AG20443 (cell line): ENCODE measurements at regions not wholly inside any gene's neighbourhood (a gene's known extent, or its start where the extent isn't known, plus 50 kb on each side); places are given as distances from the start of the nearest gene placed in this dataset.
"Not testable (repeated sequence)": the region's sequence is repeated elsewhere in the genome, so short reads cannot be mapped to it uniquely, and the experiment has no call there.

Source experiments
- DNase-seq: peaks from one replicate; pipeline ENCODE4 v3.0.0; 2012; ENCODE audit warnings: low spot score, mixed read lengths

DNA sequence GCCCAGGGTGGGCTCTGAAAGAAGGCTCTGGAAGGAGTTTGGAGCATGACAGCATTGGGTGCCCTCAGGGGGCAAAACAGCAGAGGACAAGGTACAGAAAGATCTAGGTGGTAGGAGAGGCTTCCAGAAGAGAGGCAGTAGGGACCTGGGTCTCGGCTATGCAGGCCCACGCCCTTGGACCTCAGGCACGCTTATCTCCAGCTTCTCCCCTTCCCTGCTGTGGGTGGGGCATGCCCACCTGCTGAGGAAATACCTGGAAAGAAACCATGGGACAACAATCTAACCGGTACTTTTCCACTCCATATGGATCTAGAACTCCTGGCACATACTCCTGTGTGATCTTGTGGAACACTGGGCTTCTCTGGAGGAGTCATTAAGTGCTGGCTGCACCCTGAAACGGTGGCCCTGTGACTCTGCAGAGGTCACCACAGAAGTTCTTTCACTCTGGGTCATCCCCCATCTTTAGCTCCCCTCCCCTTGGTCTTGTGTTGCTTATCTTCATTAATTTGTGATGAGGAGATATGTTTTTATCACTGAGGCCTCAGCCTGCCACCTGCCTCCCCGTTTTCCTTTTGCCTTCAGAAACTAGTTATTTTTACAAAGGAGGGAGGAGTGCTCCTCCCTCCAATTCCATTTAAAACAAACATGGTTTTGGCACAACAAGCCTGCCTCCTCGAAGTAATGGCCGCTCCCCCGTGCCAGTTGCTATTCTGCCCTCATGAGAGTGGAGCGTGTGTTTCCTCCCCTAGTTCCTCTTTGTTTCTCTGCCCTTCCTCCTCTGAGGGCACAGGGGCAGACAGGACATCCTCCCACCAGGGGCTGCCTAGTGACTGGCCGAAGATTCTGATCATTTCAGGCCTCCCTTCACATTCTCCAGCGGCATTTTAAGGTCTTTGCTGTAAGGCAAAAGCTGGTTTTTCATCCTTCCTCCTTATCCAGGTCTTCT lies 78.0 kb upstream of the ATP5PO start:
- no peak for DNase-seq

DNA sequence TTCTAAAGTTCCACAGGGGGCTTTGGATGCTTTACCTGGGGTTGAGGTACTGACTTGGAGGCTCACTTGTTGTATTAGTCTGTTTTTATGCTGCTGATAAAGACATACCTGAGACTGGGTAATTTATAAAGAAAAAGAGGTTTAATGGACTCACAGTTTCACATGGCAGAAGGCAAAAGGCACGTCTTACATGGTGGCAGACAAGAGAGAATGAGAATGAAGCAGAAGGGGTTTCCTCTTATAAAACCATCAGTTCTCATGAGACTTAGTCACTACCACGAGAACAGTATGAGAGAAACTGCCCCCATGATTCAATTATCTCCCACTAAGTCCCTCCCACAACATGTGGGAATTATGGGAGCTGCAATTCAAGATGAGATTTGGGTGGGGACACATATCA lies 76.8 kb upstream of the ATP5PO start:
- DNase-seq: not testable (repeated sequence)

DNA sequence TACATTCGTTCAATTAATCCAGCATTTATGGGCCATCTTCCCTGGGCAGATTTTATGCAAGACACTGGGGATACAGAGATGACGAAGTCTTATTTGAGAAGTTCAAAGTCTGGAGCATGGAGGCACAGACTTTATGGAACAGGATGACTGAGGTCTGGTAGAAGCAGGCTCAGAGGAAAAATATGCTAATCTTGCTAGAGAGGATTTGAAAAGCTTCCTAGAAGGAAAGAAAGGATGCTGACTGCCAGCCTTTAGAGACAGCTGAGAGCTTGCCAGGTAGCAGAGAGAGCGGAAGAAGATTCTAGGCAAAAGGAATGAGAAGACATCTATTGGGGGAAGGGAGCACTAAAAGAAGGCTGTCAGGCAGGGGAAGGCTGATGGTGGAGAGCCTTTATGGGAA lies 75.5 kb upstream of the ATP5PO start:
- DNase-seq: no peak

DNA sequence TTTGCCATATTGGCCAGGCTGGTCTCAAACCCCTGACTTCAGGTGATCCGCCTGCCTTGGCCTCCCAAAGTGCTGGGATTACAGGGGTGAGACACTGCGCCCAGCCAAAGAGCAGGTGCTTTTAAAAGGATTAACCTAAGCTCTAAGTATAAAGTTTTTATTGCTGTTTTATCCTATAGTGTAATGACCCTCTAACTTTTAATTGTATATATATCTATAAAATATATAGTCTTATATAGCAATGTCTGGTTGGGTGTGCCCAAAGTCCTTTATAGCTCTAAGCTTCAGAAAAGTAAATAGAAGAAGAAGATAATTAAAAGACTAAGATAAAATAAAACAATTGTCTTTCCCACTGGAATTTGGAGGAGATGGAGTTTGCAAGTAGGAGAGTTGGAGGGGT lies 73.8 kb upstream of the ATP5PO start:
- DNase-seq: no peak

DNA sequence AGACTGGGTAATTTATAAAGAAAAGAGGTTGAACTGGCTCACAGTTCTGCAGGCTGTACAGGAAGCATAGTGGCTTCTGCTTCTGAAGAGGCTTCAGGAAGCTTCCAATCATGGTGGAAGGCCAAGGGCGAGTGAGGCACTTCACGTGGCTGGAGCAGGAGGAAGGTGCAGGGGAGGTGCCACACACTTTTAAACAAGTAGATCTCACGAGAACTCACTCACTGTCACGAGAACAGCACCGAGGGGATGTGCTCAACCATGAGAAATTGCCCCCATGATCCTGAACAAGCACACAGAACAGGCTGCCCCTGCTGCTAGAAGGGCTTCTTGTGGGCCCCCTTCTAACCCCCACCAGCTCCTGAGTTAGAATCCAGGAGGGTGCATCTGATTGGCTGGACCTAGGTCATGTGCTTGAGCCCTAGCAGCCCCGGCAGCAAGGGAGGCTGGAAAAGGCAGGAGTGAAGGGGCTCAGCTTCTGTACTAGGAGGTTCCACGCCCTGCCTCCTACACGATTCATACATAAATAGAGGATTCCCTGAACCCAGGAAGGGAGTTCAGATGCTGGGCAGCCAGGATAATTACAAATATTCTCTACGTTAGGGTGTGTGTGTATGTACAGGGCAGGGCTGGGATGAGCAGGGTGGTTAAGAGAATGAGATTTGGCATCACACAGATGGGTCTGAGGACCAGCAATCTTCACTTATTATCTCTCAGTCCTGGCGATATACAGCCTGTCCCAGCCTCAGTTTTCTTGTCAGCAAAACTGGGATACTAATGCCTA lies 72.8 kb upstream of the ATP5PO start:
- no peak for DNase-seq

DNA sequence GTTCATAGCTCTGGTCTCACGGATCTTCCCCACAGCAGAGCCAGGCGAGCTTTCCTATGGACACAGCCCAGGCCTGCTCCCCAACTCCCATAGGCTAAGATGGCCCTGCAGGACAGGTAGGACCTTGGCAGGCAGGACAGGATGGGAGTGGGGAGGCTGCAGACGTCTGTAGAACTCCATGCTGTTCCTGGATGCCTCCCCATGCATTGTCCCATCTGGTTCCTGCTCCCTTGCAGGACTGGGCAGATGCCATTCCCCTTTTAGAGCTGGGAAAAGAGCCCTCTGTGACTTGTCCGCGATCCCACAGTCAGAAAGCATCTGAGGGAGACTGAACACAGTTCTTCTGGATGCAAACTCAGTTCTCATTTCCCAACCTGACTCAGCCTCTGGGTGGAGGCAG lies 71.9 kb upstream of the ATP5PO start:
- no peak for DNase-seq

DNA sequence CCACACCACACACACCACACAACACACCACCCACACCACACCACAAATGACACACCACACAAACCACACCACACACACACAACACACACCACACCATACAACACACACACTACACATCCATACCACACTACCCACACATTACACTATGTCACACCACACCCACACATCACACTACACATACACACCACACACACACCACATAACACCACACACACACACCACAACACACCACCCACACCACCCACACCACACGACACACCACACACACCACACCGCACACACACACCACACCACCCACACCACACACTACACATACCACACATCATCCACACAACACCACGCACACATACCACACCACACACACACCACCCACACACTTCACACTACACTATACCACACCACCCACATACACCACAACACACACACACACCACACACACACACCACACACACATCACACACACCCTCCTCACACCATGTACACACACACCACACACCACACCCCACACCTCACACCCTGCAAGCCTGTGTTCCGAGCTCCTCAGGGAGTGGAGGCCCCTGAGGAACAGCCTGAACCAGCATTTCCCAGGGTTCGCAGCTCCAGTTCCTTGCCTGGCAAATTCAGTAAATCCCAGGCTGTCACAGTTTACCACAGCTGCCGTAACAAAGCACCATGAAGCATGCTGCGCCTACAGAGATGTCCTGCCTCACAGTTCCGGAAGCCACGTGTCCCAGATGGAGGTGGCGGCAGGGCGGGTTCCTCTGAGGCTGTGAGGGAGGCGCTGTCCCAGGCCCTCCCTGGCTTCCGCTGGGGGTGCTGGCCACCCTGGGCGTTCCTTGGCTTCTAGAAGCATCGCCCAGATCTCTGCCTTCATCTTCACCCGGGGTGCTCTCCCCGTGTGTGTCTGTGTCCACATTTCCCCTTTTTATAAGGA lies 69.8 kb upstream of the ATP5PO start:
- no peak for DNase-seq

DNA sequence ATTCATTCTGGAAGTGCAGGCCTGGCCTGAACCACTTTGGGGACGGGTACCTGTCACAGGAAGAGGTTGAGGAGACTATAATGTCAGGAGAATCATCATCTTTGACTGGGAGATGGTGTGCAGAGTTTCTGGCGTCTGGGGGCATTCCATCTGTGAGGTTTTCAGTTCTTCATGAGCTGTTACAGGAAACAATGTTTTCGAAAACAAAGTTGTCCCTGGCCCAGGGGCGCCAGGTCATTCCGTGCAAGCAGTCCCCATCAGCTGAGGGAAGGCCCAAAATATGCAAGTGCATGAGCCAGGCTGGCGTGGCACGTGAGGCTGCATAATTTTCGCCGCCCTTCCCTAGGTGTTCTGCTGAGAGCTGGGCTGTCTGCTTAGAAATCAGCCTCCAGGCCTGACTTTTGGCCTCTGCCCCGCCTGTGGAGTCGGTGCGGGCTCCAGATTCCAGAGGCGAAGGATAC lies 68.4 kb upstream of the ATP5PO start:
- no peak for DNase-seq

DNA sequence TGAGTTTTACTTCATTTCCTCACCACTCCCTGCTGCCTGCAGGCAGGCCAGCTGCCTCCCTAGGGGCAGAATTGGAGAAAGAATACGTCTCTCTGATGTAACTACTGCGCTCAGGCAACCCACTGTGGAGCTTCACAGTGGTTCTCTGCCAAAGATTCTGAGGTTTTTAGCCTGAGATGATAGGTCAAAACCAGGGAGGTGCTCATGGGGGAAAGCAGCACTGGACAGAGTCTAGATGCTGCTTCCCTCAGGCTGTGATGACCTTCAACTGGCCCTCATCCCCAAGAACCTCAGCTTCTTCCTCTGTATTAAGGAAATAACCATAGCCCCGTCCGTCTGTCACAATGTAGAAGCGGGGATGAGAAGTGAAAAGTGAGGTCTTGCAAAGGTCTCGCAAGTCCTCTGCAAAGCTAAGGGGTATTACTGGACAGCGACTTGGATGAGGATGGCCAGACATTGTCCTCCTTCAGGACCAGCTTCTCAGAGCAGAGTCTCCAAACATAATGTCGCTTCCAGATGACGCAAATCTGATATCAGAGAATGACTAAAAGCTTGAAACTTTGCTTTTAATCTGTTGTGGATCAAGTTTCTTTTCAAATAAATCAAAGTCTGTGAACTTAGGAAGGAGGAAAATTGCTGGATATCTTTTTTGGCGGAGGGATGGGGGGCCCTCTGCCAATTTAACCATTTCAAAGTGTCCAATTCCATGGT lies 65.9 kb upstream of the ATP5PO start:
- DNase-seq: no peak

DNA sequence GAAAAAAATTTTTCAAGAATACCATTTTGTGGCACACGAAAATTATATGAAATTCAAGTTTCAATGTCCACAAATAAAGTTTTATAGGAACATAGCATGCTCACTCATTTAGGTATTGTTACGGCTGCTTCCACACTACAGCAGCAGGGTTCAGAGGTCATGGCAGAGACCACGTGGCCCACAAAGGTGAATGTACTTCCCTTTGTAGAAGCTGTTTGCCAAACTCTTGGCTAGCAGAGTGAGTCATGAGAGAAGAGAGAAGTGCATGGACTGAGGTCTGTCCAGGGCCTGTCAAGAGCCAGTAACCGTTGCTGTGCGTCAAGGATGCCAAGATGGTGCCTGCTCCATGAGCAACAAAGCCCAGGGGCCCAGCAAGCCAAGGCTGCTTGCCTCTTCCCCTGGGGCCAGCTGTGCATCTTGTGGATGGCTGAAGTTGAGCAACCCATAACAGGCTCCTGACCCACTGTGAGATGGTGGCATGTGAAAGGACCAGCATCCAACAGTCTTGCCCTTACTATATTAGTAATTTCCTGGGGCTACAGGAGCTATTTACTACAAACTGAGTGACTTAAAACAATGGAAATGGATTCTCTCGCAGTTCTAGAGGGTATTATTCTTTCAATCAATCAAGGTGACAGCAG lies 64.8 kb upstream of the ATP5PO start:
- DNase-seq: no peak

DNA sequence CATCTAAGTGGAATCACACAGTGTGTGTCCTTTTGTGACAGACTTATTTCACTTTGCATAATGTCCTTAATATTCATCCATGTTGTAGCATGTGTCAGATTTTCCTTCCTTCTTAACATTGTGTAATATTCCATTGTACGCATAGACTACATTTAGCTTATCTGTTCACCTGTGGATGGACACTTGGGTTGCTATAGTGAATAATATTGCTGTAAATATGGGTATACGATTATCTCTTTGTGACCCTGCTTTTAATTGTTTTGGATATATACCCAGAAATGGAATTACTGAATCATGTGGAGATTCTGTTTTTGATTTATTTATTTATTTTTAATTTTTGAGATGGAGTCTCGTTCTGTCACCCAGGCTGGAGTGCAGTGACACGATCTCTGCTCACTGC lies 63.0 kb upstream of the ATP5PO start:
- no peak for DNase-seq

DNA sequence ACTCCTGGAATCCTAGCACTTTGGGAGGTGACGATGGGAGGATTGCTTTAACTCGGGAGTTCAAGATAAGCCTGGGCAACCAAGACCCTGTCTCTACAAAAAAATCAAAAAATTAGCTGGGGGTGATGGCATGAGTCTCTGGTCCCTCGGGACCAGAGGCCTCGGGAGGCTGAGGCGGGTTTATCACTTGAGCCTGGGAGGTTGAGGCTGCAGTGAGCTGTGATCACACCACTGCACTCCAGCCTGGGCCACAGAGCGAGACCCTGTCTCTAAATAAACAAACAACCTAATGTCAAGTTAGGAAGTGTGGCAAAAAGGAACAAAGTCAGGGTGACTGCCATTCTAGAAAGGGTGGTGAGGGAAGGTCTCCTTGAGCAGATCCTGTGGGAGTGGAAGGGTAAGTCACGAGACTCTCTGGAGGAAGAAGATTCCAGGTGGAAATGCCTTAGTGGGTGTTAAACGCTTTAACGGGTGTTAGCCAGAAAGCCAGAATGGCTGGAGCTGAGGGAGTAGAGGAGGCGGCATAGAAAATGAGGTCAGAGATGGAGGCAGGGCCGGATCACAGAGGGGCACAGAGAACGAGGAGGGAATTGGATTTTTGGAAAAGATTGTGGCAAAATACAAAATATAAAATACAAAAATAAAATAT lies 62.2 kb upstream of the ATP5PO start:
- no peak for DNase-seq

DNA sequence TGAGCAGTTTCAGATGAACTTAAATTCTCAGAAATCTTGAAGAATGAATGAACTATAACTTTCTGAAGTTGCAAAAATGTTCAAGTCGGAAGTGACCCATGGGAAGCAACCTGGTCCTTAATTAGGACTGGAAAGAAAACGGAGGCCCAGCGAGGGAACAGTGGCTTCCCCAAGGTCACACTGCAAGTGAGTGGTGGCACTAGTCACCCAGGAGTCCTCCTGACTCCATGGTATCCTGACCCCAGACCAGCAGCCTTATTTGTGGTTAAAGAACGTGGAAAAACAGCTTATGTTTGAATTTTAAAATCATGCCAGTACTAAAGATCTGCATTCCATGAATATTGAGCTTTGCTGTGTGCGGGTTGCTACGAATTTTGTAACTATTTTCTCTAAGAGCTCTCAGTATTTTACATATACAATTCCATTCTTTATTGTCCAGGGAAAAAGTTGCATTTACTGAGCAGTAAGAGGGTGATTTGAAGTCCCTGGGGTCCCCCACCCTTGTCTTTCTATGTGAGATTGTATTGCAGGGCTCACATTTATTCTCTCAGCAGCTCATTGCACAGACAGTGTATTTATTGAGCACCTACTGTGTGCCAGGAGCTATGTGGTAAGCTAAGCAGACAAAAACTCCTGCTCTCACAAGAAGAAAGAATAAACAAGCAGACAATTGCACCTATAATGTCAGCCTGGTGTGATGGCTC lies 61.6 kb upstream of the ATP5PO start:
- peak; percentile 29 for DNase-seq

DNA sequence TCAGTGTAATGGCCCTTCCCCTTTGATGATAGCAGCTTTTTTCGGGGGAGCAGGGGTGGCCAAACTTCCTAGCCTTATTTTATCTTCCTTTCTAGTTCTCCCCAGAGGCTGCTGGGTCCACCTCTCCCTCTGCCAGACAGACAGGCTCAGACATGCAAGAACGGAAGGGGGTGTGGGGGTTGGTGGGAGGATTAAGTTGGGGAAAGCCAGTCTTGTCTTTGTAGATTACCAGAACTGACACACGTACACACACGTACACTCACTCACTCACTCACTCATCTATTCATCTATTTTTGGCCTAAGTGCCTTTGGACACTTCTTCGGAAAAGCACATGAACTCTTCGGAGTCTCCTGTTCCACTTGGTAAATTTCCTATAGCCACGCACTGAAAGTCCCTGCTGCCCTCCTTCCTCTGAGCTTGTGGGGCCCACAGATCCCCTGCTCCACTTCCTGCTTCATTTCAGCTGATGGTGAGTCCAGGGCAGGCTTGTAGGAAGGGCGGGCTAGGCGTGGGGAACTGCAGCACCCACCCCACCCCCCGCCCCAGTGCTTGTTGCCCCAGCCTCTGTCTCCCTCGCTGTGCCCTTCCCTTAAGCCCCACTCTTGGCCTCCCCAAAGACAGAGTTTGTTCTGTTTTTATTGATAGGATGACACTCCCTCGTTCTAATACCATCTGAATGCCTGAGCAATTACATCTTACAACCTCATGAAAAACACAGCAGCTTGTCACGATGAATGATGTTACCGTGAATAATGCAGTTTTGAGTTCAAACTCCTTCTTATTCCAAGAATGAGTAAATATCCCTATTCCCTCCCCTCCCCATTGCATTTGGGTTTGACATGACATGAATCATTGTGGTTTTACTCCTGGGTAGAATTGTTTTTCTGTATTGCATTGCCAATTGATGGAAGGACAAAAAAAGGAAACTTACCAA lies 60.7 kb upstream of the ATP5PO start:
- peak; percentile 86 for DNase-seq

DNA sequence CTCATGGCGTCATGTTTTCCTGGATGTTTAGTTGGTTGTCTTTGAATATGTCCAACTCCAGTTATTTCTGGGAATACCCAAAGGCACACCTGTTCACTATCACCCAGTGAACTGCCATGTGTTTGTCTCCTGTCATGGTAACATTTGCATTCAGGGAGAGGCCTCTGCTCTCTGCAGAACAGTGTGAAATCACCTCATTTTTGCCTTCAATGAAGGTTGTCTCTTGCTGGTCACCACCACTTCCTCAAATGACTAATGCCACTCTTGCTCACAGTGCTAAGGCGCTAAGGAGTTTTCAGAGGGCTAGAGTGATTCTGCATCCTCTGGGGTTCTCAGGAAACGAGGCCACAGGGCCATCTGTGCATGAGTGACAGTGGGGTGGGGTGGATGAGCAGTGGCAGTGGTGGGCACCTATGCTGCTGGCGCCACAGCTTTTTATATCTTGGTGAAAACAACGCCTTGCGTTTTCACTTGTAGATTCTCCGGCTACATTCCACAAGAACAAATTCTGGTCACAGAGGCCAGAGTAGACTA lies 60.0 kb upstream of the ATP5PO start:
- no peak for DNase-seq

DNA sequence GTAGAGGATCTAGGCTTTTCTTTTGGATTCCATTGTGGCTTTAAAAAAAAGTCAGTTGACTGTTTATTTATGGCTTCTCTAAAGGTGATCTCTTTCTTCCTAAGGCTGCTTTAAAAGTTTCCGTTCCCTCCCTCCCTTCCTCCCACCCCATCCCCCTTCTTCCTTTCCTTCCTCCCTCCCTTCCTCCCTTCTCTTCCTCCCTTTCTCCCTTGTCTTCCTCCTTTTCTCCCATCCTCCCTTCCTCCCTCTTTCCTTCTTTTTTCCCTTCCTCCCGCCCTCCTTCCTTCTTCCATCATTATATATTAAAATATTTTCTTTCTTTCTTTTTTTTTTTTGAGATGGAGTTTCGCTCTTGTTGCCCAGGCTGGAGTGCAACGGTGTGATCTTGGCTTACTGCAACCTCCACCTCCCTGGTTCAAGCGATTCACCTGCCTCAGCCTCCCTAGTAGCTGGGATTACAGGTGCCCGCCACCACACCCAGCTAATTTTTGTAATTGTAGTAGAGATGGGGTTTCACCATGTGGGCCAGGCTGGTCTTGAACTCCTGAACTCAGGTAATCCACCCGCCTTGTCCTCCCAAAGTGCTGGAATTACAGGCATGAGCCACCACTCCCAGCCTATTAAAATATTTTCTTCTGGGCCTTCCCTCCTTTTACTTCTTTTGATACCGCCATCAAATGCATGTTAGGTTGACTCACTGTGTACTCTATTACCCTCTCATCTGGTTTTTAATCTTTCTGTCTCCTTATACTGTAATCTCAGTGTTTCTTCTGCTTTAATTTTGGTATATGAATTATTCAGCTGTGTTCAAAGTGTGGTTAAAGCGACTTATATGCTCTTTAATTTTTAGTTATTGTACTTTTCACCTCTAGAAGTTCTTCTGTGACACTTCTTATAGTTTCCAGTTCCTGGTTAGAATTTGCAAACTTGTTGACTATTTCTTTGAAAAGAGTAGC lies 59.2 kb upstream of the ATP5PO start:
- DNase-seq: no peak

DNA sequence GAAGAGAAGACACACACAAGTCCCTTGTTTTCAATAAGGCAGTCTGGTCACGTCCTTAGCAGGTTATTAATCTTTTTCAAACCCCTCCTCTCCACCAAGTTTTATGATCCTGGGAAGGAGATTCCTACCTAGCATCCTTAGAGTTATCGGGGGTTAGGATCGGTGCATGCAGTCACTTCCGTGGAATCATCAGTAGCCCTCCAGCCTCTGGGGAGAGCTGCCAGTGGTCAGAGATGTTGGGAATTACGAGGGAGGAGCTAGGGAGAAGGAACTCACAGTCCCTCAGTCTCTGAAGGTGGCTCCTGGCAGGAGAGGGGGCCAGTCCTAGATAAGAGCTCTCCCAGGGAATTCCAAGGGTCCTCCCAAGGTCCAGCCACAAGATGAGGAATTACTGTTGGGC lies 57.7 kb upstream of the ATP5PO start:
- no peak for DNase-seq
